K562 (cell line): ENCODE measurements at regions not wholly inside any gene's neighbourhood (a gene's known extent, or its start where the extent isn't known, plus 50 kb on each side); places are given as distances from the start of the nearest gene placed in this dataset.

Experiments
- ATAC-seq: fragments of 200-7000 bp; cut with Tn5 transposase; 3 replicates; pipeline ENCODE4 v1.9.1; 2020; ENCODE audit warnings: moderate library complexity
- BruUV-seq: library from RNA; stranded (reverse); fragments of 400-500 nt; replicated peaks from 2 replicates; lab custom pipeline; 2021; lab: Mats Ljungman, UMichigan
- CTCF ChIA-PET: fragments of 300-600 bp; formaldehyde crosslinking; extraction: SDS; loops from one replicate; lab custom pipeline; 2021; ENCODE audit warnings: low intra/inter-chr PET ratio; lab: Yijun Ruan, JAX
- POLR2A ChIA-PET: fragments of 300-600, 350-650 bp; sonication (Branson Sonifier 250); formaldehyde crosslinking; extraction: SDS; loops from one replicate; lab custom pipeline; 2021; ENCODE audit warnings: antibody characterized with exemption, inconsistent platforms; lab: Yijun Ruan, JAX
- DNase-seq, 4 experiments: peaks; one replicate each; pipeline versions ENCODE4 v3.0.0 to v3.0.0-alpha.2; 2011 to 2018; ENCODE audit warnings: low spot score in 3 of 4, mixed read lengths in 3 of 4; ENCODE audit errors: extremely low read depth in 1 of 4
- FAIRE-seq: peaks from 2 replicates; lab custom pipeline; 2011; peaks lifted over from hg19 to GRCh38; lab: Jason Lieb, UNC
- H2AFZ ChIP-seq: 2 replicates; pipeline ENCODE4 v1.6.0; 2011; ENCODE audit warnings: low read depth, low read length, control low read depth, inconsistent platforms
- H3K27ac ChIP-seq: fragments of 200-600 bp; 3 replicates; pipeline ENCODE4 v1.8.0; 2011; ENCODE audit warnings: low read depth, mild to moderate bottlenecking, control low read depth, inconsistent platforms, low read length, moderate library complexity, mixed read lengths; ENCODE audit errors: extremely low read depth
- H3K27me3 ChIP-seq, 2 experiments: fragments of 300-600 bp in 1 of 2; 2 replicates in 1 of 2; 3 replicates in 1 of 2; pipeline versions ENCODE4 v1.6.0 to v1.8.0; 2011; ENCODE audit warnings: inconsistent platforms in 2 of 2, low read length in 2 of 2, mild to moderate bottlenecking in 1 of 2, mixed read lengths in 1 of 2, moderate library complexity in 1 of 2; ENCODE audit not compliant: control insufficient read depth in 2 of 2, insufficient read depth in 2 of 2
- H3K36me3 ChIP-seq: fragments of 300-600 bp; 3 replicates; pipeline ENCODE4 v1.8.0; 2011; ENCODE audit warnings: mild to moderate bottlenecking, low read length, inconsistent platforms; ENCODE audit not compliant: control insufficient read depth, insufficient read depth
- H3K4me1 ChIP-seq, 2 experiments: fragments of 200-600 bp in 1 of 2; replicated peaks in 1 of 2; 2 replicates in 1 of 2; 3 replicates in 1 of 2; pipeline versions ENCODE4 v1.5.1 to v1.8.0; 2011; ENCODE audit warnings: inconsistent platforms in 2 of 2, low read length in 2 of 2, mild to moderate bottlenecking in 1 of 2, mixed read lengths in 1 of 2, moderate library complexity in 1 of 2; ENCODE audit not compliant: control insufficient read depth in 2 of 2, insufficient read depth in 2 of 2
- H3K4me2 ChIP-seq: 2 replicates; pipeline ENCODE4 v1.6.1; 2011; ENCODE audit warnings: low read length, control low read depth, inconsistent platforms, mixed read lengths; ENCODE audit not compliant: insufficient read depth
- H3K4me3 ChIP-seq: fragments of 200-600 bp; sonication (generic), shearing (Covaris generic); 2 replicates; pipeline ENCODE4 v1.5.1; 2016; ENCODE audit warnings: control low read depth, inconsistent platforms
- H3K79me2 ChIP-seq: fragments of 200-600 bp; 3 replicates; pipeline ENCODE4 v1.8.0; 2011; ENCODE audit warnings: low read length, inconsistent platforms; ENCODE audit not compliant: control insufficient read depth, insufficient read depth
- H3K9ac ChIP-seq, 2 experiments: 2 replicates each; pipeline versions ENCODE4 v1.6.0 to v1.6.1; 2011; ENCODE audit warnings: low read depth in 2 of 2, low read length in 2 of 2, control low read depth in 1 of 2, inconsistent platforms in 1 of 2, mild to moderate bottlenecking in 1 of 2, mixed read lengths in 1 of 2; ENCODE audit not compliant: insufficient read depth in 1 of 2
- H3K9me1 ChIP-seq: one replicate; pipeline ENCODE4 v1.6.0; 2011; ENCODE audit warnings: inconsistent platforms, mild to moderate bottlenecking, low read length, moderate library complexity; ENCODE audit not compliant: control insufficient read depth, insufficient read depth
- H3K9me3 ChIP-seq: replicated peaks from 2 replicates; pipeline ENCODE4 v1.5.1; 2011; ENCODE audit warnings: low read depth, low read length, inconsistent platforms; ENCODE audit not compliant: control insufficient read depth, insufficient read depth
- H4K20me1 ChIP-seq: replicated peaks from 2 replicates; pipeline ENCODE4 v1.6.1; 2011; ENCODE audit warnings: low read length, inconsistent platforms, mixed read lengths; ENCODE audit not compliant: control insufficient read depth, insufficient read depth
- FOXO4 ChIP-seq: fragments of 450-650 bp; formaldehyde crosslinking; IDR thresholded peaks from 2 replicates; pipeline ENCODE4 v1.4.0; 2020; ENCODE audit warnings: mild to moderate bottlenecking, moderate library complexity
- MCM2 ChIP-seq: fragments of 450-650 bp; IDR thresholded peaks from 2 replicates; pipeline ENCODE4 v1.6.1; 2017; ENCODE audit warnings: low read depth, mild to moderate bottlenecking
- MIER1 ChIP-seq: fragments of 450-650 bp; IDR thresholded peaks from 2 replicates; pipeline ENCODE4 v1.6.1; 2016; ENCODE audit warnings: antibody characterized with exemption, mild to moderate bottlenecking, low read depth
- NFE2 ChIP-seq: IDR thresholded peaks from 2 replicates; pipeline ENCODE4 v1.6.1; 2014; ENCODE audit warnings: antibody characterized with exemption, low read depth
- POLR2B ChIP-seq: fragments of 450-650 bp; IDR thresholded peaks from 2 replicates; pipeline ENCODE4 v1.6.1; 2018; ENCODE audit warnings: low read depth; ENCODE audit not compliant: partially characterized antibody
- POLR3A ChIP-seq: IDR thresholded peaks from 2 replicates; pipeline ENCODE4 v1.6.1; 2011; ENCODE audit warnings: borderline replicate concordance, mild to moderate bottlenecking, moderate library complexity; ENCODE audit not compliant: insufficient read length, insufficient read depth; ENCODE audit errors: extremely low read depth
- PRPF4 ChIP-seq: fragments of 200-400 bp; formaldehyde crosslinking; IDR thresholded peaks from one replicate; pipeline ENCODE4 v1.6.1; 2017; ENCODE audit warnings: low read length, low read depth, mild to moderate bottlenecking; ENCODE audit not compliant: insufficient read depth, poor library complexity, severe bottlenecking
- TGIF2 ChIP-seq: sonication (generic); formaldehyde crosslinking; IDR thresholded peaks from 2 replicates; pipeline ENCODE4 v1.8.1; 2022; ENCODE audit warnings: mild to moderate bottlenecking, missing genetic modification reagents, moderate library complexity
- ZNF175 ChIP-seq: fragments of 200-800 bp; sonication (Bioruptor generic); IDR thresholded peaks from 2 replicates; pipeline ENCODE4 v1.6.1; 2016; ENCODE audit warnings: low read depth, mild to moderate bottlenecking, missing genetic modification characterization, missing compliant biosample characterization
- WGBS: fragments of 100-300 bp; shearing (Covaris generic); methylation state at CpG from one replicate; pipeline ENCODE4 v1.1.6; 2016; ENCODE audit warnings: low coverage, mixed read lengths; ENCODE audit not compliant: insufficient coverage; ENCODE audit errors: missing lambda C conversion rate; 5-methylcytosine and 5-hydroxymethylcytosine counted together
- in situ Hi-C: fragments of 300-500 bp; cut with MboI; formaldehyde crosslinking; loops from 4 replicates; pipeline ENCODE4 v1.15.0; 2018; ENCODE audit warnings: inconsistent platforms, mixed read lengths
- intact Hi-C: fragments of 100-400 bp; cut with micrococcal nuclease; formaldehyde crosslinking; loops from 2 replicates; pipeline ENCODE4 v1.14.2; 2022
- TF ChIP-seq, protein P1 (sequence below): sonication (generic); formaldehyde crosslinking; IDR thresholded peaks from 2 replicates; pipeline ENCODE4 v1.8.0; 2023; ENCODE audit warnings: mild to moderate bottlenecking, missing genetic modification reagents

DNA sequence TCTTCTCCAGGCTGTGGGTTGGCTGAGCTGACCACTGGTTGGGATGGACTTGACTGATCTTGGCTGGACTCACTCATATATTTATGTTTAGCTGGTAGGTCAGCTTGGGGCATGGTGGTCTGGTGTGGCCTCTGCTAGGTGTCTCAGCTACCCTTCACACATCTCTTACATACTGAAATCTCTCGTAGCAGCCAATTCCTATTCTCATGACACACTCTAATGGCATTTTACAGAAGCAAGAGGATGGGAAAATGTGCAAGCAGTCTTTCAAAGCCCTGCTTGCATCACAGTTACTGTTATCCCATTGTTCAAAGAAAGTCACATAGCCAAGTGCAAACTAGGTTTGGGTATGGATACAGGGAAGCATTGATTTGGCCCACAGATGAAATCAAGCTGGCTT, 55.5 kb upstream of the PCDH18 start:
- H3K4me2 ChIP-seq: no peak overlapping the region
- H3K79me2 ChIP-seq: no peaks in the 10 kb centered on the region
- 0% methylated on average over 1 of the region's 1 CpG for WGBS
- no peaks in the 10 kb centered on the region for H3K36me3 ChIP-seq
- H3K27ac ChIP-seq: no peak overlapping the region
- ChIA-PET CTCF (no interaction called here), POLR2A (no interaction called here)
- H3K9ac ChIP-seq: no peak overlapping the region
- in situ Hi-C loops (no loop called here), intact Hi-C loops (no loop called here)
- H3K4me1 ChIP-seq: no peaks in the 10 kb centered on the region
- no peaks in the 10 kb centered on the region for H4K20me1 ChIP-seq
- no peak overlapping the region for H2AFZ ChIP-seq
- FAIRE-seq: no peak
- H3K9me1 ChIP-seq: no peaks in the 10 kb centered on the region
- BruUV-seq: no TSS peak
- no peak for ATAC-seq
- no peaks in the 10 kb centered on the region for H3K9me3 ChIP-seq
- H3K4me3 ChIP-seq: no peak overlapping the region
- H3K27me3 ChIP-seq: no peaks in the 10 kb centered on the region
- no peak for DNase-seq
- TF ChIP-seq PRPF4 (no peak), FOXO4 (CRISPR knock-in tag) (no peak), MCM2 (no peak), TGIF2 (CRISPR knock-in tag) (no peak), MIER1 (no peak), NFE2 (no peak), POLR3A (no peak), POLR2B (no peak), ZNF175 (CRISPR knock-in tag) (no peak)
- TF ChIP-seq, protein P1, sequence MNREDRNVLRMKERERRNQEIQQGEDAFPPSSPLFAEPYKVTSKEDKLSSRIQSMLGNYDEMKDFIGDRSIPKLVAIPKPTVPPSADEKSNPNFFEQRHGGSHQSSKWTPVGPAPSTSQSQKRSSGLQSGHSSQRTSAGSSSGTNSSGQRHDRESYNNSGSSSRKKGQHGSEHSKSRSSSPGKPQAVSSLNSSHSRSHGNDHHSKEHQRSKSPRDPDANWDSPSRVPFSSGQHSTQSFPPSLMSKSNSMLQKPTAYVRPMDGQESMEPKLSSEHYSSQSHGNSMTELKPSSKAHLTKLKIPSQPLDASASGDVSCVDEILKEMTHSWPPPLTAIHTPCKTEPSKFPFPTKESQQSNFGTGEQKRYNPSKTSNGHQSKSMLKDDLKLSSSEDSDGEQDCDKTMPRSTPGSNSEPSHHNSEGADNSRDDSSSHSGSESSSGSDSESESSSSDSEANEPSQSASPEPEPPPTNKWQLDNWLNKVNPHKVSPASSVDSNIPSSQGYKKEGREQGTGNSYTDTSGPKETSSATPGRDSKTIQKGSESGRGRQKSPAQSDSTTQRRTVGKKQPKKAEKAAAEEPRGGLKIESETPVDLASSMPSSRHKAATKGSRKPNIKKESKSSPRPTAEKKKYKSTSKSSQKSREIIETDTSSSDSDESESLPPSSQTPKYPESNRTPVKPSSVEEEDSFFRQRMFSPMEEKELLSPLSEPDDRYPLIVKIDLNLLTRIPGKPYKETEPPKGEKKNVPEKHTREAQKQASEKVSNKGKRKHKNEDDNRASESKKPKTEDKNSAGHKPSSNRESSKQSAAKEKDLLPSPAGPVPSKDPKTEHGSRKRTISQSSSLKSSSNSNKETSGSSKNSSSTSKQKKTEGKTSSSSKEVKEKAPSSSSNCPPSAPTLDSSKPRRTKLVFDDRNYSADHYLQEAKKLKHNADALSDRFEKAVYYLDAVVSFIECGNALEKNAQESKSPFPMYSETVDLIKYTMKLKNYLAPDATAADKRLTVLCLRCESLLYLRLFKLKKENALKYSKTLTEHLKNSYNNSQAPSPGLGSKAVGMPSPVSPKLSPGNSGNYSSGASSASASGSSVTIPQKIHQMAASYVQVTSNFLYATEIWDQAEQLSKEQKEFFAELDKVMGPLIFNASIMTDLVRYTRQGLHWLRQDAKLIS: no peak
